ENCODE measurements at regions not wholly inside any gene's neighbourhood (a gene's known extent, or its start where the extent isn't known, plus 50 kb on each side); places are given as distances from the start of the nearest gene placed in this dataset.

DNA sequence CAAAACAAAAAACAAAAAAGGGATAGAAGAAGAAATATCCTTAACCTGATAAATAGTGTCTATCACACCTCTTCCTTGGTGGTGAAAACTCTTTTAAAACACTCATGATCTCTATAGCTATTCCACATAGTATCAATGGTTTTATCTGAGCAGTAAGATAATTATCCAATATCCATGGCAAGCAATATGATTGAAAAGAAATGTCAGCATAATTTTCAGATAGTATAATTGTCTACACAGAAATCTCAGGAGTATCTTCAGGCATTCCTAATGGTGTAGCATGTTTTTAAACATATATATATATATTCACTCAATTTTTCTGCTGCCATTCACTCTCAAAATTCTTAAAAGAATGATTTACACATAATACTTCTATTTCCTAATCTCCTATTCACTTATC is 938.0 kb upstream of the SLC35B3 start:
- Mint-ChIP-seq H3K9me3 (peaks cover 0 to 9% (median 6%) of the 10 kb centered on the region in 8 donors), H3K4me1 (no peaks in the 10 kb centered on the region), H3K27me3 (no peaks in the 10 kb centered on the region), H3K27ac (no peak overlapping the region), H3K4me3 (no peak overlapping the region), H3K36me3 (no peaks in the 10 kb centered on the region)
- CTCF ChIA-PET (ENCODE audit: partially characterized antibody) = no interaction called here
- Histone ChIP-seq H3K27me3 (ENCODE audit: insufficient read depth, low read length) (no peaks in the 10 kb centered on the region), H3K4me3 (ENCODE audit: low read length in 2 of 2) (no peak overlapping the region), H3K4me1 (ENCODE audit: insufficient read depth, low read length) (no peaks in the 10 kb centered on the region), H3K36me3 (ENCODE audit: insufficient read depth, low read length) (no peaks in the 10 kb centered on the region), H3K9me3 (ENCODE audit: control insufficient read depth in 1 of 2, low read length in 2 of 2) (peaks cover 0 to 3% of the 10 kb centered on the region in 2 donors), H3K27ac (ENCODE audit: low read depth, low read length) (no peak overlapping the region)
- DNase-seq = no peak
- intact Hi-C loops (cut with micrococcal nuclease) = no loop called here
- POLR2A ChIA-PET (ENCODE audit: partially characterized antibody) = no interaction called here

DNA sequence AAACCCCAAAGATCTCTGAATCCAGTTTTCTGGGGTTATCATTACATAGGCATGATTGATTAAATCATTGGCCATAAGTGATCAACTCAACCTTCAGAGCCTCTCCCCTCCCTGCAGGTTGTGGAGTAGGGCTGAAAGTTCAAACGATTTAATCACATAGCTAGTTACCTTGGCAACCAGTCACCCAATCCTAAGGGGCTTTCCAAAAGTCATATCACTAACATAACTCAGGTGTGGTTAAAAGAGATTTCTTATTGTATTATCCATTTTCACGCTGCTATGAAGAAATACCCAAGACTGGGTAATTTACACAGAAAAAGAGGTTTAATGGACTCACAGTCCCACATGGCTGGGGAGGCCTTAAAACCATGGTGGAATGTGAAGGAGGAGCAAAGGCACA is 935.1 kb upstream of the SLC35B3 start:
- Histone ChIP-seq H3K4me3 (ENCODE audit: low read length in 2 of 2) (no peak overlapping the region), H3K9me3 (ENCODE audit: control insufficient read depth in 1 of 2, low read length in 2 of 2) (no peaks in the 10 kb centered on the region), H3K36me3 (ENCODE audit: insufficient read depth, low read length) (no peaks in the 10 kb centered on the region), H3K27me3 (ENCODE audit: insufficient read depth, low read length) (no peaks in the 10 kb centered on the region), H3K27ac (ENCODE audit: low read depth, low read length) (no peak overlapping the region), H3K4me1 (ENCODE audit: insufficient read depth, low read length) (no peaks in the 10 kb centered on the region)
- H3K9me3 Mint-ChIP-seq = peaks cover 0 to 13% (median 3%) of the 10 kb centered on the region in 8 donors
- POLR2A ChIA-PET (ENCODE audit: partially characterized antibody) = no interaction called here
- H3K36me3 Mint-ChIP-seq = no peaks in the 10 kb centered on the region
- no peak for DNase-seq
- no peak overlapping the region for H3K27ac Mint-ChIP-seq
- H3K4me3 Mint-ChIP-seq = no peak overlapping the region
- H3K27me3 Mint-ChIP-seq = no peaks in the 10 kb centered on the region
- CTCF ChIA-PET (ENCODE audit: partially characterized antibody) = no interaction called here
- intact Hi-C loops (cut with micrococcal nuclease) = no loop called here
- no peaks in the 10 kb centered on the region for H3K4me1 Mint-ChIP-seq

DNA sequence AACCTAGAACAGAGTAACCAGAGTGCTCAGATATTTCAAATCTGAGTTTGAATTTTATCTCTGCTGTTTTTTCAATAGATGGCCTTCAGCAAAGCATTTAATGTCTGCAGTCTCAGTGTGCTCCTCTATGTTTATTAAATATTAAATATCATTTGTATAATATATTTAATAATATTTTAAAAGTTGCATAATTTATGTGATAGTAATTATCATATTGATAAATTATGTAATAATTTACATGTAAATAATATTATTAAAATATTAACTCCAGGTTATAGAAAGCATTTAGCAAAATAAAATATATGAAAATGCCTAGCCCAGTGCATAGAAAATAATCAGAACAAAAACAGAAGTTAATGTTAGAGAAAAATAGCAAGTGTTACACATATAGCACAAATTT is 930.0 kb upstream of the SLC35B3 start:
- Mint-ChIP-seq H3K27ac (no peak overlapping the region), H3K4me3 (no peak overlapping the region), H3K9me3 (peaks cover 0 to 13% (median 7%) of the 10 kb centered on the region in 8 donors), H3K4me1 (no peaks in the 10 kb centered on the region), H3K36me3 (no peaks in the 10 kb centered on the region), H3K27me3 (no peaks in the 10 kb centered on the region)
- DNase-seq = no peak
- H3K9me3 ChIP-seq (ENCODE audit: control insufficient read depth in 1 of 2, low read length in 2 of 2) = no peaks in the 10 kb centered on the region
- H3K27me3 ChIP-seq (ENCODE audit: insufficient read depth, low read length) = no peaks in the 10 kb centered on the region
- H3K27ac ChIP-seq (ENCODE audit: low read depth, low read length) = no peak overlapping the region
- no peak overlapping the region for H3K4me3 ChIP-seq (ENCODE audit: low read length in 2 of 2)
- CTCF ChIA-PET (ENCODE audit: partially characterized antibody) = no interaction called here
- POLR2A ChIA-PET (ENCODE audit: partially characterized antibody) = no interaction called here
- intact Hi-C loops (cut with micrococcal nuclease) = no loop called here
- H3K36me3 ChIP-seq (ENCODE audit: insufficient read depth, low read length) = no peaks in the 10 kb centered on the region
- H3K4me1 ChIP-seq (ENCODE audit: insufficient read depth, low read length) = no peaks in the 10 kb centered on the region

DNA sequence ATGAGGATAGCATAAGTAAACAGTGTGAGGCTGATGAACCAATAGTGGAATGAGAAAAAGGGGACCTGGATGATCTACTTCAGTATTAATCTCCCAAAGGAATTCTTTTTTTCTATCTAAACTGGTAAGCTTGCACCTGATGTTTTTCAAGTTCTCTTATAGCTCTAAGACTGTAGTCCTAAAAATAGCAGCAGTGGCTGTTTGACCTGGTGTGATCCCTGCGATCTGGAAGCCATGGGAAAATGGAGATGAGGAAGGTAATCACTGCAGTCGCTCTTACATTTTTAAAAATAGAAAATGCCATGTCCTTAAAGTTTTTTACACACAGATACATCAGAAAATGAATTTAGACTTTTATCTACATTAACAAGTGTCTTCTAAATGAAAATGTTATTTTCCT is 926.4 kb upstream of the SLC35B3 start:
- Mint-ChIP-seq H3K27me3 (no peaks in the 10 kb centered on the region), H3K36me3 (no peaks in the 10 kb centered on the region), H3K4me3 (no peak overlapping the region), H3K9me3 (peaks cover 0 to 18% (median 9%) of the 10 kb centered on the region in 8 donors), H3K4me1 (no peaks in the 10 kb centered on the region), H3K27ac (no peak overlapping the region)
- Histone ChIP-seq H3K27ac (ENCODE audit: low read depth, low read length) (no peak overlapping the region), H3K27me3 (ENCODE audit: insufficient read depth, low read length) (no peaks in the 10 kb centered on the region), H3K4me1 (ENCODE audit: insufficient read depth, low read length) (no peaks in the 10 kb centered on the region), H3K9me3 (ENCODE audit: control insufficient read depth in 1 of 2, low read length in 2 of 2) (no peaks in the 10 kb centered on the region), H3K36me3 (ENCODE audit: insufficient read depth, low read length) (no peaks in the 10 kb centered on the region), H3K4me3 (ENCODE audit: low read length in 2 of 2) (no peak overlapping the region)
- ChIA-PET CTCF (ENCODE audit: partially characterized antibody) (no interaction called here), POLR2A (ENCODE audit: partially characterized antibody) (no interaction called here)
- intact Hi-C loops (cut with micrococcal nuclease) = no loop called here
- DNase-seq = no peak

DNA sequence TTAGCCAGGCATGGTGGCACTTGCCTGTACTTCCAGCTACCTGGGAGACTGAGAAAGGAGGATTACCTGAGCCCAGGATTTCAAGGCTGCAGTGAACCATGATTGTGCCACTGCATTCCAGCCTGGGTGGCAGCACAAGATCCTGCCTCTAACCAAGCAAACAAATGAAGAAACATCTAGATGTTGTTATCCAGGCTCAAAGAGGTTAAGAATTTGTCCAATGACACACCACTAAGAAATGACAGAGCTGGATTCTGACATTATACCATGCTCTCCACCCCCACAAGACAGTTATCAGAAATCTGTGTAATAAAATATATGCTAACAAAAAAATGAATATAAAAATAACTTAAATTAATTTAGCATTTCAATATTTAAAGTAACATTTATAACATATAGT is 925.5 kb upstream of the SLC35B3 start:
- H3K4me1 ChIP-seq (ENCODE audit: insufficient read depth, low read length) = no peaks in the 10 kb centered on the region
- no peaks in the 10 kb centered on the region for H3K27me3 ChIP-seq (ENCODE audit: insufficient read depth, low read length)
- no peaks in the 10 kb centered on the region for H3K9me3 ChIP-seq (ENCODE audit: control insufficient read depth in 1 of 2, low read length in 2 of 2)
- H3K9me3 Mint-ChIP-seq = peaks cover 0 to 21% (median 9%) of the 10 kb centered on the region in 8 donors
- no peak overlapping the region for H3K27ac ChIP-seq (ENCODE audit: low read depth, low read length)
- no peak for DNase-seq
- H3K27ac Mint-ChIP-seq = no peak overlapping the region
- no peaks in the 10 kb centered on the region for H3K4me1 Mint-ChIP-seq
- no peak overlapping the region for H3K4me3 Mint-ChIP-seq
- H3K36me3 ChIP-seq (ENCODE audit: insufficient read depth, low read length) = no peaks in the 10 kb centered on the region
- H3K36me3 Mint-ChIP-seq = no peaks in the 10 kb centered on the region
- ChIA-PET CTCF (ENCODE audit: partially characterized antibody) (no interaction called here), POLR2A (ENCODE audit: partially characterized antibody) (no interaction called here)
- intact Hi-C loops (cut with micrococcal nuclease) = no loop called here
- H3K27me3 Mint-ChIP-seq = no peaks in the 10 kb centered on the region
- no peak overlapping the region for H3K4me3 ChIP-seq (ENCODE audit: low read length in 2 of 2)

DNA sequence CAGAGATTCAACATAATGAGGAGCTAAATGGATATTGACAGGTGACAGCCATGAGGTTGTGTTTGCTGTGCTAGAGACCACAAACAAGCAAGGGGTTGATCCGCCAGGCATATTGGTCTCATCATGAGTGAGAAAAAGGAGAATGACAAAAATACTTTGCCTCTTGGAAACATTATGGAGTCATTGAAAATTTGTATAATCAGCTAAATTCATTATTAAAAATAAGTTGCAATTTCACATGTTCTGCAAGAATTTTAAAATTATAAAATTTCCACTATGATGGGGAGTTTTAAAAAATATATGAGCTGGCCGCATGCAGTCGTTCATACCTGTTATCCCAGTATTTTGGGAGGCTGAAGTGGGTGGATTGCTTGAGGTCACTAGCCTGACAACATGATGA is 912.3 kb upstream of the SLC35B3 start:
- H3K27ac ChIP-seq (ENCODE audit: low read depth, low read length) = no peak overlapping the region
- Mint-ChIP-seq H3K36me3 (no peaks in the 10 kb centered on the region), H3K4me3 (no peak overlapping the region), H3K9me3 (peaks cover 0 to 11% (median 5%) of the 10 kb centered on the region in 8 donors), H3K27me3 (no peaks in the 10 kb centered on the region), H3K27ac (no peak overlapping the region), H3K4me1 (no peaks in the 10 kb centered on the region)
- H3K9me3 ChIP-seq (ENCODE audit: control insufficient read depth in 1 of 2, low read length in 2 of 2) = no peaks in the 10 kb centered on the region
- DNase-seq = no peak
- H3K4me1 ChIP-seq (ENCODE audit: insufficient read depth, low read length) = no peaks in the 10 kb centered on the region
- intact Hi-C loops (cut with micrococcal nuclease) = no loop called here
- H3K4me3 ChIP-seq (ENCODE audit: low read length in 2 of 2) = no peak overlapping the region
- H3K27me3 ChIP-seq (ENCODE audit: insufficient read depth, low read length) = no peaks in the 10 kb centered on the region
- ChIA-PET POLR2A (ENCODE audit: partially characterized antibody) (no interaction called here), CTCF (ENCODE audit: partially characterized antibody) (no interaction called here)
- no peaks in the 10 kb centered on the region for H3K36me3 ChIP-seq (ENCODE audit: insufficient read depth, low read length)

DNA sequence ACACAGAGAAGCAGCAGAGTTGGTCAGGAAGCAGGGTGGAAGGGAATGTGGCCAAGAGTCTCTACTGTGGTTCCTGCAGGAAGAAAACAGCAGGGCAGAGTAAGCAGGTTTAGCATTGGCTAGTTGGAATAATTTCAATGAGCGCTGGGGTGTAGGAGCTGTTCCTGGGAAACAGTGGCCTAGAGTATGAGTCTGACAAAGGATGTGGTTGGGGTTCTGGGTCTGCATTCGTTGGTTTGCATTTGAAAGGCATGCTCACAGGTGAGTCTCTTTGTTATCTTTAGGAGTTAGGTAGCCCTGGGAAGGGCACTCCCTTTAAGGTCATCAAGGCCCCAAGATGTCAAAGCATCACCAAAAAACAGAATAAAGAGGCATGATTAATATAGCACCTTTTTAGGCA is 911.6 kb upstream of the SLC35B3 start:
- no peaks in the 10 kb centered on the region for H3K27me3 Mint-ChIP-seq
- ChIA-PET POLR2A (ENCODE audit: partially characterized antibody) (no interaction called here), CTCF (ENCODE audit: partially characterized antibody) (no interaction called here)
- H3K36me3 ChIP-seq (ENCODE audit: insufficient read depth, low read length) = no peaks in the 10 kb centered on the region
- H3K9me3 ChIP-seq (ENCODE audit: control insufficient read depth in 1 of 2, low read length in 2 of 2) = no peaks in the 10 kb centered on the region
- no peak overlapping the region for H3K27ac Mint-ChIP-seq
- H3K27me3 ChIP-seq (ENCODE audit: insufficient read depth, low read length) = no peaks in the 10 kb centered on the region
- no peak for DNase-seq
- H3K4me3 ChIP-seq (ENCODE audit: low read length in 2 of 2) = no peak overlapping the region
- H3K4me1 ChIP-seq (ENCODE audit: insufficient read depth, low read length) = no peaks in the 10 kb centered on the region
- no peak overlapping the region for H3K27ac ChIP-seq (ENCODE audit: low read depth, low read length)
- intact Hi-C loops (cut with micrococcal nuclease) = no loop called here
- no peak overlapping the region for H3K4me3 Mint-ChIP-seq
- peaks cover 0 to 11% (median 5%) of the 10 kb centered on the region in 8 donors for H3K9me3 Mint-ChIP-seq
- no peaks in the 10 kb centered on the region for H3K4me1 Mint-ChIP-seq
- no peaks in the 10 kb centered on the region for H3K36me3 Mint-ChIP-seq

DNA sequence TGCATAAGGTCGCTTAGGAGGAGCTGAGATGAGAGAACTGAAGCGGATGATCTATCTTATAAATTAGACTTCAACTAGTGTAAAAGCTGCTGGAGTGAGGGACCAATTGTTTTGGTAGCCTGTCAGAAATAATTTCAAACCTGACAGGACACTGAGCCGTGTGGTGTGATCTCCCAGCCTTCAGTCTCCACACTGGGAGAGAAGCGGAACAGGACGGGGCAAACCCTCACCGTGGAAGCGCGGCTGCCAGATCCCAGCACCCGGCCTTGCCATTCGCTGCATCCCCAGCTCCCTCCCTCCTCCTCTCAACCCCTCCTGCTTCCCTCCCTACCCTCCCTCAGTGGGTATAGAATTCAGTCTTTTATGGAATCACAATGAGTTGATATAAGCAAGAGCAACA is 900.1 kb upstream of the SLC35B3 start:
- Mint-ChIP-seq H3K27me3 (no peaks in the 10 kb centered on the region), H3K4me1 (no peaks in the 10 kb centered on the region), H3K9me3 (peaks cover 0 to 14% (median 5%) of the 10 kb centered on the region in 8 donors), H3K36me3 (no peaks in the 10 kb centered on the region), H3K4me3 (no peak overlapping the region), H3K27ac (no peak overlapping the region)
- Histone ChIP-seq H3K36me3 (ENCODE audit: insufficient read depth, low read length) (no peaks in the 10 kb centered on the region), H3K27me3 (ENCODE audit: insufficient read depth, low read length) (no peaks in the 10 kb centered on the region), H3K4me1 (ENCODE audit: insufficient read depth, low read length) (no peaks in the 10 kb centered on the region), H3K4me3 (ENCODE audit: low read length in 2 of 2) (no peak overlapping the region), H3K9me3 (ENCODE audit: control insufficient read depth in 1 of 2, low read length in 2 of 2) (no peaks in the 10 kb centered on the region), H3K27ac (ENCODE audit: low read depth, low read length) (no peak overlapping the region)
- ChIA-PET POLR2A (ENCODE audit: partially characterized antibody) (no interaction called here), CTCF (ENCODE audit: partially characterized antibody) (no interaction called here)
- intact Hi-C loops (cut with micrococcal nuclease) = no loop called here
- DNase-seq = no peak
